Peyer's patch (tissue), 4 donors: ENCODE measurements at regions not wholly inside any gene's neighbourhood (a gene's known extent, or its start where the extent isn't known, plus 50 kb on each side); places are given as distances from the start of the nearest gene placed in this dataset.

Experiments used
- DNase-seq, 3 donors: peaks; one replicate each; pipeline ENCODE4 v3.0.0-alpha.2; 2017 to 2019
- H3K27ac ChIP-seq, 4 donors: fragments of 200-600 bp; sonication (generic); one replicate each; pipeline ENCODE4 v1.5.1; 2016 to 2019
- H3K27me3 ChIP-seq, 2 donors: fragments of 200-600 bp; sonication (generic); one replicate each; pipeline ENCODE4 v1.5.1; 2019
- H3K36me3 ChIP-seq, 3 donors: fragments of 200-600 bp; sonication (generic); one replicate each; pipeline ENCODE4 v1.5.1; 2016 to 2019
- H3K4me1 ChIP-seq, 4 donors: fragments of 200-600 bp; sonication (generic); one replicate each; pipeline ENCODE4 v1.5.1; 2016 to 2019
- H3K4me3 ChIP-seq, 4 donors: fragments of 200-600 bp; sonication (generic); 1 replicate in 3 of 4; 2 replicates in 1 of 4; pipeline ENCODE4 v1.5.1; 2016 to 2019; ENCODE audit warnings: mild to moderate bottlenecking in 1 of 4
- H3K9me3 ChIP-seq, 4 donors: fragments of 200-600 bp; sonication (generic); one replicate each; pipeline ENCODE4 v1.5.1; 2016 to 2019; ENCODE audit warnings: mild to moderate bottlenecking in 1 of 4
- CTCF ChIP-seq, 6 experiments: fragments of 450-650 bp in 4 of 6; fragments of 200-600 bp in 2 of 6; sonication (generic) in 1 of 6; IDR thresholded peaks; one replicate each; pipeline ENCODE4 v1.5.1; 2017 to 2019; ENCODE audit warnings: antibody characterized with exemption in 6 of 6, mild to moderate bottlenecking in 3 of 6, moderate library complexity in 1 of 6
- POLR2A ChIP-seq, 2 donors: fragments of 450-650 bp; IDR thresholded peaks; one replicate each; pipeline ENCODE4 v1.5.1; 2017; ENCODE audit warnings: antibody characterized with exemption in 2 of 2, mild to moderate bottlenecking in 2 of 2, moderate library complexity in 2 of 2

GRCh38 chr3:21859124-21860081 lies 108.4 kb upstream of the ZNF385D start:
- Histone ChIP-seq H3K27ac (no peak overlapping the region), H3K4me1 (no peaks in the 10 kb centered on the region), H3K4me3 (no peak overlapping the region), H3K36me3 (no peaks in the 10 kb centered on the region), H3K27me3 (no peaks in the 10 kb centered on the region), H3K9me3 (no peaks in the 10 kb centered on the region)
- DNase-seq: no peak
- no peak for TF ChIP-seq CTCF (IDR thresholded peaks at IDR 0.05)
- TF ChIP-seq POLR2A (IDR thresholded peaks at IDR 0.05): no peak

- no peaks in the 10 kb centered on the region for H3K9me3 ChIP-seq
- no peak for DNase-seq
- no peaks in the 10 kb centered on the region for H3K27me3 ChIP-seq
- no peak for TF ChIP-seq POLR2A (IDR thresholded peaks at IDR 0.05)
- TF ChIP-seq CTCF (IDR thresholded peaks at IDR 0.05): no peak
- no peak overlapping the region for H3K4me3 ChIP-seq
- H3K27ac ChIP-seq: no peak overlapping the region
- no peaks in the 10 kb centered on the region for H3K36me3 ChIP-seq
- no peaks in the 10 kb centered on the region for H3K4me1 ChIP-seq
These were observed 109.1 kb upstream of the ZNF385D start for GRCh38 chr3:21860082-21860475.

GRCh38 chr3:21860657-21861056 lies 109.6 kb upstream of the ZNF385D start:
- Histone ChIP-seq H3K36me3 (no peaks in the 10 kb centered on the region), H3K4me3 (no peak overlapping the region), H3K4me1 (no peaks in the 10 kb centered on the region), H3K27me3 (no peaks in the 10 kb centered on the region), H3K9me3 (no peaks in the 10 kb centered on the region), H3K27ac (no peak overlapping the region)
- DNase-seq: no peak
- TF ChIP-seq POLR2A (IDR thresholded peaks at IDR 0.05) (no peak), CTCF (IDR thresholded peaks at IDR 0.05) (no peak)

GRCh38 chr3:21876782-21877181 lies 125.8 kb upstream of the ZNF385D start:
- Histone ChIP-seq H3K4me1 (no peaks in the 10 kb centered on the region), H3K36me3 (no peaks in the 10 kb centered on the region), H3K4me3 (no peak overlapping the region), H3K27ac (no peak overlapping the region), H3K27me3 (no peaks in the 10 kb centered on the region), H3K9me3 (no peaks in the 10 kb centered on the region)
- TF ChIP-seq CTCF (IDR thresholded peaks at IDR 0.05): no peak
- no peak for TF ChIP-seq POLR2A (IDR thresholded peaks at IDR 0.05)
- no peak for DNase-seq

- Histone ChIP-seq H3K27me3 (no peaks in the 10 kb centered on the region), H3K9me3 (no peaks in the 10 kb centered on the region), H3K36me3 (no peaks in the 10 kb centered on the region), H3K27ac (no peak overlapping the region), H3K4me3 (no peak overlapping the region), H3K4me1 (no peaks in the 10 kb centered on the region)
- TF ChIP-seq CTCF (IDR thresholded peaks at IDR 0.05): no peak
- no peak for DNase-seq
These were observed 126.3 kb upstream of the ZNF385D start for GRCh38 chr3:21877214-21877754.
